HG03460 (cell line): ENCODE measurements at regions not wholly inside any gene's neighbourhood (a gene's known extent, or its start where the extent isn't known, plus 50 kb on each side); places are given as distances from the start of the nearest gene placed in this dataset.
"Not testable (repeated sequence)": the region's sequence is repeated elsewhere in the genome, so short reads cannot be mapped to it uniquely, and the experiment has no call there.

Experiments
- ATAC-seq: cut with Tn5 transposase; IDR thresholded peaks from one replicate; pipeline ENCODE4 v1.9.1; 2021; ENCODE audit not compliant: unreplicated experiment

- ATAC-seq, result no peak
Measured at GRCh38 chr18:35770376-35771014, 189.0 kb downstream of the GALNT1 start.

- ATAC-seq, result no peak
Measured at GRCh38 chr18:35771172-35771571, 189.6 kb downstream of the GALNT1 start.

- no peak for ATAC-seq
Measured at GRCh38 chr18:35775887-35776286, 194.3 kb downstream of the GALNT1 start.

- no peak for ATAC-seq
Measured at GRCh38 chr18:35776473-35776872, 194.9 kb downstream of the GALNT1 start.

- ATAC-seq, result no peak
Measured at GRCh38 chr18:35777039-35777438, 195.4 kb upstream of the RMP24 start.

- ATAC-seq, result no peak
Measured at GRCh38 chr18:35778850-35779627, 193.4 kb upstream of the RMP24 start.

- no peak for ATAC-seq
Measured at GRCh38 chr18:35780937-35781336, 191.5 kb upstream of the RMP24 start.

- no peak for ATAC-seq
Measured at GRCh38 chr18:35782926-35783325, 189.6 kb upstream of the RMP24 start.

GRCh38 chr18:35786365-35787042, 186.0 kb upstream of the RMP24 start:
- no peak for ATAC-seq

GRCh38 chr18:35789543-35789942, 182.9 kb upstream of the RMP24 start:
- ATAC-seq, result no peak

GRCh38 chr18:35797948-35798347, 174.5 kb upstream of the RMP24 start:
- no peak for ATAC-seq

- ATAC-seq, result no peak
Measured at GRCh38 chr18:35803551-35803950, 168.9 kb upstream of the RMP24 start.

GRCh38 chr18:35804377-35804776, 168.1 kb upstream of the RMP24 start:
- no peak for ATAC-seq

GRCh38 chr18:35807811-35808335, 164.6 kb upstream of the RMP24 start:
- ATAC-seq, result no peak

GRCh38 chr18:35808796-35809195, 163.7 kb upstream of the RMP24 start:
- ATAC-seq, result no peak

- no peak for ATAC-seq
Measured at GRCh38 chr18:35810520-35810919, 162.0 kb upstream of the RMP24 start.

GRCh38 chr18:35811896-35812295, 160.6 kb upstream of the RMP24 start:
- no peak for ATAC-seq

- not testable (repeated sequence) for ATAC-seq
Measured at GRCh38 chr18:35815011-35815410, 157.5 kb upstream of the RMP24 start.

- ATAC-seq, result no peak
Measured at GRCh38 chr18:35816003-35816402, 156.5 kb upstream of the RMP24 start.

GRCh38 chr18:35817604-35818352, 154.7 kb upstream of the RMP24 start:
- ATAC-seq, result no peak

- no peak for ATAC-seq
Measured at GRCh38 chr18:35818353-35818667, 154.2 kb upstream of the RMP24 start.
